Kidney epithelial cell (primary cell): ENCODE measurements at regions not wholly inside any gene's neighbourhood (a gene's known extent, or its start where the extent isn't known, plus 50 kb on each side); places are given as distances from the start of the nearest gene placed in this dataset.
"Not testable (repeated sequence)": the region's sequence is repeated elsewhere in the genome, so short reads cannot be mapped to it uniquely, and the experiment has no call there.

Experiments
- DNase-seq: peaks from one replicate; pipeline ENCODE4 v3.0.0-alpha.2; 2010; ENCODE audit warnings: low read depth
- H3K27me3 ChIP-seq: 2 replicates; pipeline ENCODE4 v1.6.0; 2011; ENCODE audit warnings: low read length; ENCODE audit not compliant: control insufficient read depth, insufficient read depth
- H3K36me3 ChIP-seq: 2 replicates; pipeline ENCODE4 v1.5.1; 2011; ENCODE audit warnings: low read length; ENCODE audit not compliant: control insufficient read depth, insufficient read depth
- H3K4me3 ChIP-seq: 2 replicates; pipeline ENCODE4 v1.5.1; 2011; ENCODE audit warnings: low read depth, mild to moderate bottlenecking, control low read depth, low read length
- CTCF ChIP-seq: IDR thresholded peaks from 2 replicates; pipeline ENCODE4 v1.5.1; 2011; ENCODE audit warnings: mild to moderate bottlenecking, moderate library complexity, low read length, control low read depth, inconsistent platforms; ENCODE audit not compliant: insufficient read depth, poor library complexity, severe bottlenecking

- DNase-seq, result no peak
- Histone ChIP-seq H3K36me3 (no peaks in the 10 kb centered on the region), H3K27me3 (no peaks in the 10 kb centered on the region), H3K4me3 (no peak overlapping the region)
- TF ChIP-seq CTCF, result no peak
These were observed 67.1 kb upstream of the UBE2E2 start for GRCh38 chr3:23136054-23136453.

GRCh38 chr3:23144051-23144450 is 59.1 kb upstream of the UBE2E2 start:
- DNase-seq, H3K4me3 ChIP-seq, H3K36me3 ChIP-seq, H3K27me3 ChIP-seq: not testable (repeated sequence)

- H3K36me3 ChIP-seq, result no peaks in the 10 kb centered on the region
These were observed 57.0 kb upstream of the UBE2E2 start for GRCh38 chr3:23146163-23146562.

GRCh38 chr3:23152989-23153388 is 50.1 kb upstream of the UBE2E2 start:
- no peak for TF ChIP-seq CTCF
- Histone ChIP-seq H3K4me3 (no peak overlapping the region), H3K27me3 (no peaks in the 10 kb centered on the region), H3K36me3 (no peaks in the 10 kb centered on the region)
- no peak for DNase-seq

More at GRCh38 chr3:23146163-23146562, 57.0 kb upstream of the UBE2E2 start:
- Histone ChIP-seq H3K4me3 (no peak overlapping the region), H3K27me3 (no peaks in the 10 kb centered on the region)
- DNase-seq, result no peak
- no peak for TF ChIP-seq CTCF
